Superior temporal gyrus (tissue), 1 donor: ENCODE measurements at regions not wholly inside any gene's neighbourhood (a gene's known extent, or its start where the extent isn't known, plus 50 kb on each side); places are given as distances from the start of the nearest gene placed in this dataset.
"Not testable (repeated sequence)": the region's sequence is repeated elsewhere in the genome, so short reads cannot be mapped to it uniquely, and the experiment has no call there.

Experiments used
- DNase-seq: peaks from one replicate; pipeline ENCODE4 v3.0.0-alpha.2; 2016; ENCODE audit errors: extremely low spot score

DNA sequence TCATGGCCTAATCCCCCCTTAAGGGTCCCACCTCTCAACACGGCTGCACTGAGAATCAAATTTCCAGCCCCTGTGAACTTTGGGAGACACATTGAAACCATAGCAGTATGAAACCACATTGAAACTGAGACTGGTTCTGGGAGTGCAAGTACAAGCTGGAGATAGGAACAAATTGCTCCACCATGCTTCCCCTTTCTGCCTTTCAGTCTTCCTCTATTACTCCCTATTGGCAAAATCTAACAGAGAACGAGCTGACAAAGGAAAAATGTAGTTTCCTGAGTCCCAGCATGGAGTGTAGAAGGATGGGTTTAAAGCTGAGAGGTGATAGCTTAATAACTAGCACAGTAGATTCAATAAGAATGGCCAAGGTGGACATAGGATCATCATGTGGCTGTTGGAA lies 161.7 kb upstream of the RPL34 start:
- DNase-seq = no peak

DNA sequence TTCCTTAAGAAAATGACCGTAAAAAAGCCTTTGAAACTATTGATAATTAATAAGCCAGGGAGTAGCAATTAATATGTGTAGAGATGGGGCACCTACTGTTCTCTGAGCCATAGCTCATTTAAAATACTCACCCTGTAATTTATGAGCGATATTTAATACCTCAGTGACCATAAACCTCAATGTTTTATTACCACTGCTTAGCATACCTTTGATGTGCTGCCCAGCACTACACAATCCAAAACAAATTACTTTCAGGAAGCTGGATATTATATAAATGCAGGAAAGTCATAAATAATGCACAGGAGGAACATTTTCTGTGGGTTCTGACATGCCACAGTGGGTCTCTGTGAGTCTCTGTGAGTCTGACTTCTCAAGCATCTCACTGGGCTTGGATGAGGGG lies 166.1 kb upstream of the RPL34 start:
- DNase-seq = no peak

DNA sequence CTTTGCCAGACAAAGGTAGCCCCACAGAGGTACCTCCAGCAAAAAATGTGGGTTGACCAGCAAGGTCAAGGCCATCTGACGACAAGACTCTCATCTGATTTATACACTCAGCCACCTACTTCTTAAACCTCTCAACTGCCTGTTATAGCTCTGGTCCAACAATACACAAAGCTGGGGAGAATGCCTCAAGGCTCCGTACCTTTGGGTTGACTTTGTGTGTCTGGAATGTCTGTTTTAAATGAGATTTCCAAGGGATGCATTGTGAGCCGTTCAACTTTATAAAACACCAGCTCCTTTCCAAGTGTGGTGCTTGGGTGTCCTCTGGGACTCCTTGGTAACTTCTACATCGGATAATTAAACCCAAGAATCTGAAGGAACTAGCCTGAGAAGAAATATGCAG lies 167.0 kb upstream of the RPL34 start:
- DNase-seq = no peak

DNA sequence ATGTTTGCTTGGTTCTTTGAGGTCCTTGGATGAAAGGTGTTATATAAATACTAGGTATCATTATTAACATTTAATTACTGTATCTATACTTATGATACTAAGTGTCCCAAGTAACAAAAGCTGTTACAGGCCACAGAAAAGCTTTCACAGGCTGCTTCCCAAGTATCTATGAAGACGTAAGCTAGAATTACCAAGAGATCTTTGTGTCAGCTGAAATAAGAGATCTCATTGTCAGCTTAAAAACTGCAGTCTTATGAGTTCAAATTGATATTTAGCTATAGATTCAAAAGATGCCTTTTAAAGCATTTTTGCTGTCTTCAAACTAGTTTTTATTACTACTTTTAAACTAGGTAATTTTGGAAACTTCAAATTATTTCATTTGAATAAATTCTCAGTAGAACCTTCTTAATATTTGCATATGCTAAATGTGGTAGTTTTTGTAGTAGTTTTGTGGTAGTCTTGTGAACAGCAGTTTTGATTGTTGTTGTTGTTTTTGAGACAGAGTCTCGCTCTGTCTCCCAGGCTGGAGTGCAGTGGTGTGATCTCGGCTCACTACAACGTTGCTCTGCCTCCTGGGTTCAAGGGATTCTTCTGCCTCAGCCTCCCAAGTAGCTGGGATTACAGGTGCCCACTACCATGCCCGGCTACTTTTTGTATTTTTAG lies 170.0 kb upstream of the RPL34 start:
- no peak for DNase-seq

DNA sequence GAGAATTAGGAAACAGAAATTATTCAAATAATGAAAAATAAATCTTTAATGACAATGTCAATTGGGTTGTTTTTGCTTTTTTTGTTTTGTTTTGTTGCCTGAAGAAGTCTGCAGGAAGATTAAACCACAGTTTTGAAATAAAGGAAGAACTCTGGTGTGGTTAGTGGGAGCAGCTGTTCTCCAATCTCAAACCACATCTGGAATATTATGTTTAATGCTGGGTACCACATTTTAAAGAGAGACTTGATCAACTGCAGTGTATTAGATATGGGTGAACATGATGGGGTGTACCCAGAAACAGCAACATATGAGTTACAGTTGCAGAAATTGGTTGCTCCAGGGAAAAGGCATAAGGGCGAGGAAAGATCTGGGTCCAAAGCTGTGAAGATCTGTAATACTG lies 171.2 kb upstream of the RPL34 start:
- no peak for DNase-seq

DNA sequence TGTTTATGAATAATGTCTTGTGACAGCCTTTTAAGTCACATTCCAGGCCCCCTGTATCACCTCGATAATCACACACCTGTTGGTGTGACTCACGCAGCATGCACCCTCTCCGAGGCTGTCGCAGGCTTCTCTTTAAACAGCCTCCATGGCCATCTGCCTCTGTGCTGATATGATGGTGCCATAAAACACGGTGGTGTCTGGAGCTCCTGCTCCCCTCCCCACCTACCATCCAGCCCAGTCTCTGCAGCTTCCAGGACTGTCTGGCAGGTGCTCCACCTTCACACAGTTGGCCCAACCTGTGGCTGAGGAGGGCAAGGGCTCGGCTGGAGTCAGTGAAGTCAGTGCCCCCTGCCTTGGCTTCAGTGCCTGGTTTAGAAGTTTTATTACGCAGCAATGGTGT lies 173.8 kb upstream of the RPL34 start:
- no peak for DNase-seq

DNA sequence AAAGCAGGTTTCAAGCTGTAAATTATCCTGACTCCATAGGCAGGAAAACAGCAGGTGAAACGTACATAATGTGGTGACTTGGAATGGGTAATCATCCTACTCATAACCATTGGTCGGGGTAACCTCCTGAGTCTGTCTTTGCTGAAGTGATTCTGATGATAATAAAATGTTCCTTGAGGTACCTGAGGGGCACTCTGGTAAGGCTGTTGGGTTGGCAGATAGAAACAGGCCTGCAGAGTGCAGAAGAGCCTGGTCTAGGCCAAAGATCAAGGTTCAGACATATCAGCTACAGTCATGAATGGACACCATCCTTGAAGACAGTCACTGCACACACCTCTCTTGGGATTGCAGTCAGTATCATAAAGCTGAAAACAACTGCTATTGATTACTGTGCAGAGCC lies 174.7 kb upstream of the RPL34 start:
- DNase-seq = no peak

DNA sequence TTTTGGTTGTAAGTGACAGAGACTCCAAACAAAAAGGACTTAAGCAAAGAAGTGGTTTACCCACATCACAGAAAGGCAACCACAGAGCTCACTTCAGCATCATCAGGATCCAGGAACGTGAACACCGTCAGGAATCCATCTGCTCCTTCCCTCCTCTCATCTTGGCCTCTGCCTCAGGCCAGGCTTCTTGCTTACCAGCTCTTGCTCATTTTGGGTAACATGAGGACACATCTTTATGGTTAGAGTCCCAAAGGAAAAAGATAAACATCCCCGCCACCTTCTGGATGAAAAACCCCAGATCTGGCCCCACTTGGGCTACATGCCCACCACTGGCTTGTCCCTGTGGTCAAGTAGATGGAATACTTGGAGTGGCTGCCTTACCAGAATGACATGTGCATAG lies 176.8 kb upstream of the RPL34 start:
- DNase-seq = no peak

DNA sequence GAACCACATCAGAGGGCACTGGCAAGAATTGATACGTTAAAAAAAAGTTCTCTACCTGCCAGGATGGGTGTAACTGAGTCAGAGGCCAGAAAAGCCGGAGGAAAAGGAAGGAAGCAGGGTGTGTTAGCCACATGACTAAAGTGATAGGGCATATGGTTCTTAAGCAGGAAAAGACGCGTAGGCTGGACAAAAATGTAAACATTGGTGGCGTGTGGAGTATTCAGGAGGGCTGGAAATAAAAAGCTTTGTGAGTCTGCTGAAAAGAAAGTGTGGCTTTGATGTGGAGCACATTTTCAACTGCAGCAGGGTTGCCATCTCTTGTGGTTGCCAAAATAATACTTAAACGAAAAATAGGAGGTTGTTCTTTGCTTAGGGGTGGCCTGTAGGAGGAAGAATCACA lies 186.5 kb upstream of the RPL34 start:
- DNase-seq = no peak

DNA sequence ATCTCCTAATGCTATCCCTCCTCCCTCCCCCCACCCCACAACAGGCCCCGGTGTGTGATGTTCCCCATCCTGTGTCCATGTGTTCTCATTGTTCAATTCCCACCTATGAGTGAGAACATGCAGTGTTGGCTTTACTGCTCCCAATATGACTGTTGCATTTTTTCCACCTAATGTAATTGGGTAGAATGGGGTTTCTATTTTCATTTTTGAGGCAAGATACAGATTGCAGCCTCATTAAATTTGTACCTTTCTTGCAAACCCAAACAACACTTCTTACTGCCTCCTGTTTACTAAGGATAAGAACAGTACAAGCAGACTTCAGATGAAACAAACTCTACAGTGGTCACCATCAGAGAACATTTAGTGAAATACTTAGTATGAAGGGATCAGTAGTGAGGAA lies 187.0 kb upstream of the RPL34 start:
- not testable (repeated sequence) for DNase-seq

DNA sequence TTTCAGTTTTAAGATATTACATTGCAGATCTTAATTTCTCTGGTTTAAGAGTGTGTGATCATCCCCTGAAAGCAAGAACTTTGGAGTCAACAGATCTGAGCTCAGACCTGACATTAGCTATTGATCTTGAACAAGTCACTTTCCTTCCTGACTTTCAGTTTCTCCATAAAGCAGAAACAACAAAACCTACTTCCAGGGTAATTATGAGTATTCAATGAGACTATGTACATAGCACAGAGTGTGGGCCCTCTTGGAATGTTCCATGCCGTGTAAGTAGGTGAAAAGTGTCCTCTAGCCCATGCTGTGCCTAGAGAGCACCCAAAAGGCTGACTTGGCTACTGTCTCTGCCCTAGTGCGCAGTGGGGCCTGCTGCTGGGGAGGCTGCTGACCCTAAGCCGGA lies 188.0 kb upstream of the RPL34 start:
- no peak for DNase-seq

DNA sequence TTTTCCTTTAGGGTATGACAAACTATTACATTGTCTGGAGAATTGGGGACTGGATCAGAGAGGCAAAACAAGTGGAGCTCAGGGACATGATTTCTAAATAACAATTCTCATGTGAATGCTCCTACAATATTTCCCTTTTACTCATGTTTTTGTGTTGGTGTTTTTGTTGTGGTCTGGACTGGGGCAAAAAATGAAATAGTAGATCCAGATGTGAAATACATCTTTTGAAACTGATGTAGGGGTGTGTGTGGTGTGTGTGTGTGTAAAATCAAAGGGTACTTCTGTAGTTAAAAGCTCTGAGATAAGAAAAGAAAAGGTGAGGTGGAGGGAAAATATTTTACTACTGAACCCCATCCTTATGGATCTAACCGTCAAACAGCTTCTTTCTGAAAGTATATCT lies 188.4 kb upstream of the RPL34 start:
- DNase-seq = no peak

DNA sequence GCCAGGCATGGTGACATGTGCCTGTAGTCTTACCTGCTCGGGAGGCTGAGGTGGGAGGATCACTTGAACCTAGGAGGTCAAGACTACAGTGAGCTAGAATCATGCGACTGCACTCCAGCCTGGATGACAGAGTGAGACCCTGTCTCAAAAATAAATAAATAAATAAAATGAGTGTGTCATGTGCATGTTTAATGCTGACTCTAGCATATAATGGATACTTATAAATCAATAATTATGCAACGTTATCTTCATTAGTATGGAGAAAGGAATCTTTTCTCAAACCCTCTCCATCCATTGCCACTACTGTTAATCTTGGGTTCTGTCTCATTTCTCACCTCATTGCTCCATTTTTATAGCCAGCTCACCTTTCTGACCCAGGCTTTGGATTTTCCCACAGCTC lies 189.5 kb upstream of the RPL34 start:
- DNase-seq = no peak

DNA sequence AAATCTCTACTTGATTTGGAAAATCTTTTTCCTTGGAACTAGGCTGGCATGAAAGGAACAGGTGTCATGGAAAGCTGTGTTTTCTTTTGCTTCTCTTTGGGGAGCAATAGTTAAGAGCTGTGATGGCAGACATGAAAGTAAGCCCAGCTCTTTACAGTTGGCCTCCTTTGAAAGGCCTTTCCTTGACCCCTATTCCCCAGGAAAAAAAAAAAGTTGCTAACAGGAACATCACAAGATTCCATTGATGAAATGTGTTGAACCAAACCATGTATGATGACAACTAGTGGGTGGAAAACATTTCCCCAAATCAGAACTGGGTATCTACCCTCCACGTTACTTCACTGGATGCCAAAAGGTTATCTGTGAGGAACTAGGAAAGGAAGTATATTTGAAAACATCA lies 190.7 kb upstream of the RPL34 start:
- no peak for DNase-seq

DNA sequence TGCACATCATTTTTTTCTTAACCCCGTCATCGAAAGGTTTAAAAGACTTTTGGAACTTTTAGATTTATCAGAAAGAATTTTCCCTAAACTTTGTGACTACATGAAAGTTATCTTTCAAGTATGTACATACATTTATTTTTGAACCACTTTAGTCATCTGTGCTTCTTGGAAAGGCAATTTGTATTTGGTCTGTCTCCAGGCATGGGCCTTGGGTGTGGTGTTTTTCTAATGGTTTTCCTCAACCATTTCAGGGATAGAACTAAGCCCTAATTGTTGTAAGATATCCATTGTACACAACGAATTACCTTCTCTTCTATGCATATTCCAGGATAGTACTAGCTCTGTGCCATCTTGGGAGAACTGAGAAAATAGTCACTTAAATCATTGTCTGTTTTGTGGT lies 191.5 kb upstream of the RPL34 start:
- DNase-seq = no peak

DNA sequence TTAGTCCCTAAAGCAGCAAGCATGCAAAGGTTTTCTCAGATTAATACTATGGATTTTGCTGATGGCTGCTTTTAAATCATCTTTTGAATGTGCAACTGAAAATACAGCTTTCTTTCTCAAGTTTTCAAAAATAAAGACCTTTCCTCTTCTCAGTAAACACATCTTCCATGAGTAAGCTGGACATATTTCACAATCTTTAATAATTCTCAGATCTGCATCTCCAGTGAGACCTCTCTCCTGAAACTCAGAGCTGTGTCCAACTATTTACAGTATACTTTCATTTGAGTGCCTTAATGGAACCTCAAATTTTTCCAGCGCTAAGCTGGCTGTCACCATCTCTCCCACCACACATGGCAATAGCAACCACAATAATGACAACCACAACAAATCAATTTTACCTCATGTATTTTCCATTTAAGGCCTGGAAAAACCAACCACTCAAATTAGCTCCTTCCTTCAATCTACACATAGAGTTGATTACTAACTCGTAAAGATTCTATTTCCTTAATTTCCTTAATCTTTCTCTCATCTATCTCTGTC lies 192.4 kb upstream of the RPL34 start:
- no peak for DNase-seq

DNA sequence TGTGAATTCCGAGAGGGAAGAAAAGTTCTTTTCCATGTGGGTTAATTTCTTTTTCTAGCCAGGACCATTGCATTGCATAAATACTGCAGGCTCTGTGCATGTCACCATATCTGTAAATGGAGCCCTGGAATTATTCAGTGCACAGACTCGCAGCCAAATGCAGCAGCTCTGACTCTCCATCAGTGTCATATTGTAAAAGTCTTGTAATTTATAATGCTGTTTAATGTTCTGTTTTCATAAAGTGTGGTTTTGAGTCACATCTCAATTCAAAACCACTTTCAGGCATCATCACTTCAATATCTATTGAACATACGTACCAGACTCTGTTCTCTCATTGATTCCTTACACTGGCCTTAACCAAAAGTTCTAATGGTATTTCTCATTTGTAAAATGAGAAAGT lies 193.9 kb upstream of the RPL34 start:
- DNase-seq = no peak

DNA sequence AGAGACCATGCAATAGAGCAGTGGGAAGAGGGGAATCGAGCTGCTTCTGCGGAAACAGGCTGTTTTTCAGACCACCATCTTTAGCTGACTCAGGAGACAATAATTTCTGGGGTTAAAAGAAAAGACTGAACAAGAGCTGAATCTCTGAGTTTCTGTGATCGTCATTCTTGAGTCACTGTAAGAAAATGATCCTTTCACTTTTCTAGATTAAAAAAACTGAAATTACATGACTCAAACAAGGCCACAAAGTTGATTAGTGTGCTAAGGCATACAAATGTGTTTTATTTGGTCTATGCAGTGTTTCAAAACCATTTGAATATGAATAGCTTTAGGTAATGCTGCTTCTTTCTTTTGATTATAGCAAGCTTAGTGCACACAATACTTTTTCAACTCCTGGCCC lies 194.4 kb upstream of the RPL34 start:
- no peak for DNase-seq

DNA sequence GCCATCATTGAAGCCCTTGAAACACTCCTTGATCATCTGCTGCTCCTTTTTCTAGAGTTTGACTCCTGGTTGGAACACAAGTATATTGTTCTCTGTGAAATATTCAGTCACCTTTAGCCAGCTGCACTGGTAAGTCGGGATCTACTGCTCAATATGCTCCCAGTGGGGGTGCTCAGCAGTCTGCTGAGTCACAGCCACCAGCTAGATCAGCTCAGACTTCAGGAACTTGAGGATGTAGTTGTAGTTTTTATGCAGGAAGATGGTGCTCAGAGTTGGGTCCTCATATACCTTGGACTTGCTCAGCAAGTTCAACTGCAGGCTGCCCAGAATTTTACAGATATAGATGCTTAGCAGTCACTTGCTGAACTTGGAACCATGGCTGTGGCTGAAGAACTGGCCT lies 202.5 kb upstream of the RPL34 start:
- DNase-seq = no peak

DNA sequence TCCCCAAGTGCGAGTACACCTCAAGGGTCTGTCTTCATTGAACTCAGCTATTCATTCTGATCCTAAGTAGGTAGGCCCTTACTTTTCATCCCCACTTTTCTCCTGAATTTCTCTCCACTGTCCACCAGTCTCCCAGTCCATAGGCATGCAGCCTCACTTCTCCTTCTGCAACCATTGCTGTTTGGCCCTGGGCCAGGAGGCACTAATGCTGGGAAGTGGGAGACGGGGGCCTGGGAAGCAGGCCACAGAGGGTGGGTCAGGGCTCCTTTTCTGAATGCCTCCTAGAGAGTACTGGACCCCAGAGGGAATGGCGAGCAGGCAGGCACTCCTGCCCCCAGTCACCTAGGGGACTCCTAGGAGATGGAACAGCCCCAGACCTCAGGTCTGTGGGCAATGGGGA lies 203.5 kb upstream of the RPL34 start:
- no peak for DNase-seq

DNA sequence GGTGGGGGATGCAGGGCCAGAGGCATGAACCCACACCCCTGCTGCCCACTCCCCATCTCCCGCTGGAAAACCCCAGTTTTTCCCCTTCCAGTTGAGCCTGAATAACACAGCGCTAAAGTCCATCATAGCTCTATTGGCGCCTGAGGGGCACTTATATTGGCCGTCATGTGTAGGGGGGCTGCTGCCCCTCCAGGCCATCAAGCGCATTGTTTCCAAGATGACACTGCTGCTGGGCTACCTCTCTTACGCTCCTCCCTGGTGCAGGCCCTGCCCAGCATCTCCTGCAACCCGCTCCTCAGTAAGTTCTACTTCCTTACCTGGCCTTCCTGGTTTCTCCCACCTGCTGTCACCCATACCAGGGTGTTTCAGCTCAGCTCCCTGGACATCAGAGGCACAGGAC lies 205.0 kb upstream of the RPL34 start:
- DNase-seq = no peak

DNA sequence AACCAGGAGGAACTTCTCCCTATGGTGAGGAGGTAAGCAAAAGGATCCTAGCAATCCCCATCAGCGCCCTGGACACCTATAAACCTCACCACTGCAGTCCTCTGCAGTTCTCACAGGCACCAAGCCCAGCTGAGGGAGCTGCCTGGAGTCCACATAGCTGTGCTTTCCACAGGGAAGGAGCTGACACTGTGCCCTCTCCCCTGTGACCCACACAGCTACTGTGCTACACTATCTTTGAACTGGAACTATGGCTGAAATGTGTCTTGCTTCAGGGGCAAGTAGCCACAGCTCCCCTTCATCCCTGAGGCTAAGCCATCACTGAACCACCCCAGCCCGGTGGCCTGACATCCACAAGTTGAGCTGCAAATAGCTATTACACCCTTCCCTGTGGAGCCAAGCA lies 208.5 kb upstream of the RPL34 start:
- DNase-seq = no peak

DNA sequence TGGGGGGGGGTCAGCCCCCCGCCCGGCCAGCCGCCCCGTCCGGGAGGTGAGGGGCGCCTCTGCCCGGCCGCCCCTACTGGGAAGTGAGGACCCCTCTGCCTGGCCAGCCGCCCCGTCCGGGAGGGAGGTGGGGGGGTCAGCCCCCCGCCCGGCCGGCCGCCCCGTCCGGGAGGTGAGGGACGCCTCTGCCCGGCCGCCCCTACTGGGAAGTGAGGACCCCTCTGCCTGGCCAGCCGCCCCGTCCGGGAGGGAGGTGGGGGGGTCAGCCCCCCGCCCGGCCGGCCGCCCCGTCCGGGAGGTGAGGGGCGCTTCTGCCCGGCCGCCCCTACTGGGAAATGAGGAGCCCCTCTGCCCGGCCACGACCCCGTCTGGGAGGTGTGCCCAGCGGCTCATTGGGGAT lies 210.7 kb upstream of the RPL34 start:
- DNase-seq = not testable (repeated sequence)

DNA sequence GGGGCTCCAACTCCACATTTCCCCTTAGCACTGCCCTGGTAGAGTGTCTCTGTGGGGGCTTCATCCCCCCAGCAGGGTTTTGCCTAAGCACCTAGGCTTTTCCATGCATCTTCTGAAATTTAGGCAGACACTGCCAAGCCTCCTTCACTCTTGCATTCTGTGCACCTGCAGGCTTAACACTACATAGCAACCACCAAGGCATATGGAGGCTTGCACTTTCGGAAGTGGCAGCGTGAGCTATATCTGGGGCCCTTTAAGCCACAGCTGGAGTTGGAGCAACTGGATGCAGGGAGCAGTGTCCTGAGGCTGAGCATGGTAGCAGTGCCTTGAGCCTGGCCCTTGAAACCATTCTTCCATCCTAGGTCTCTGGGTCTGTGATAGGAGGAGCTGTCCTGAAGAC lies 214.8 kb upstream of the RPL34 start:
- no peak for DNase-seq
